ENCODE measurements at regions not wholly inside any gene's neighbourhood (a gene's known extent, or its start where the extent isn't known, plus 50 kb on each side); places are given as distances from the start of the nearest gene placed in this dataset.

GRCh38 chr2:44075541-44075940, 79.8 kb upstream of the LRPPRC start:
- ChIA-PET POLR2A (no interaction called here), CTCF (ENCODE audit: unreplicated experiment) (no interaction called here)
- no peak for DNase-seq (ENCODE audit: low spot score)
- H3K27ac ChIP-seq (ENCODE audit: low read depth, low read length, poor library complexity, severe bottlenecking) = no peak overlapping the region
- H3K4me1 ChIP-seq (ENCODE audit: insufficient read depth, low read length, poor library complexity, severe bottlenecking) = no peaks in the 10 kb centered on the region
- H4K20me1 ChIP-seq (ENCODE audit: insufficient read depth, low read length) = no peaks in the 10 kb centered on the region
- no TSS peak for BruUV-seq (replicated peaks)
- H3K79me2 ChIP-seq (ENCODE audit: insufficient read depth, low read depth, low read length) = no peaks in the 10 kb centered on the region
- TF ChIP-seq EZH2phosphoT487 (IDR thresholded peaks at IDR 0.05; ENCODE audit: borderline replicate concordance, low read depth, low read length) (no peak), CTCF (conservative IDR thresholded peaks at IDR 0.05; ENCODE audit: low read length) (no peak)
- no peaks in the 10 kb centered on the region for H3K36me3 ChIP-seq (ENCODE audit: insufficient read depth, low read length)
- H3K9me2 ChIP-seq (ENCODE audit: insufficient read depth, low read length) = no peaks in the 10 kb centered on the region
- H3K4me2 ChIP-seq (ENCODE audit: low read length) = no peak overlapping the region
- no peak overlapping the region for H2AFZ ChIP-seq (ENCODE audit: low read length)
- H3K9me3 ChIP-seq (ENCODE audit: low read length) = no peaks in the 10 kb centered on the region
- intact Hi-C loops (cut with micrococcal nuclease; ENCODE audit: unreplicated experiment) = no loop called here
- H3K4me3 ChIP-seq (ENCODE audit: low read depth, low read length, poor library complexity, severe bottlenecking) = no peak overlapping the region

- H4K20me1 ChIP-seq (ENCODE audit: insufficient read depth, low read length) = no peaks in the 10 kb centered on the region
- H3K4me1 ChIP-seq (ENCODE audit: insufficient read depth, low read length, poor library complexity, severe bottlenecking) = no peaks in the 10 kb centered on the region
- BruUV-seq (replicated peaks) = no TSS peak
- H3K9me3 ChIP-seq (ENCODE audit: low read length) = no peaks in the 10 kb centered on the region
- DNase-seq (ENCODE audit: low spot score) = no peak
- no peaks in the 10 kb centered on the region for H3K9me2 ChIP-seq (ENCODE audit: insufficient read depth, low read length)
- intact Hi-C loops (cut with micrococcal nuclease; ENCODE audit: unreplicated experiment) = no loop called here
- no peak overlapping the region for H3K27ac ChIP-seq (ENCODE audit: low read depth, low read length, poor library complexity, severe bottlenecking)
- TF ChIP-seq CTCF (conservative IDR thresholded peaks at IDR 0.05; ENCODE audit: low read length) = no peak
- TF ChIP-seq EZH2phosphoT487 (IDR thresholded peaks at IDR 0.05; ENCODE audit: borderline replicate concordance, low read depth, low read length) = no peak
- POLR2A ChIA-PET = interaction anchor here (0.6 kb wide), 1 partner anchor 67 kb away, joined by 4 read pairs; no protein-coding TSS in a partner anchor
- no peak overlapping the region for H2AFZ ChIP-seq (ENCODE audit: low read length)
- H3K4me2 ChIP-seq (ENCODE audit: low read length) = no peak overlapping the region
- H3K4me3 ChIP-seq (ENCODE audit: low read depth, low read length, poor library complexity, severe bottlenecking) = no peak overlapping the region
- CTCF ChIA-PET (ENCODE audit: unreplicated experiment) = no interaction called here
- no peaks in the 10 kb centered on the region for H3K36me3 ChIP-seq (ENCODE audit: insufficient read depth, low read length)
- H3K79me2 ChIP-seq (ENCODE audit: insufficient read depth, low read depth, low read length) = no peaks in the 10 kb centered on the region
Observed at GRCh38 chr2:44077942-44078511, 82.2 kb upstream of the LRPPRC start.

GRCh38 chr2:44079686-44080085, 83.9 kb upstream of the LRPPRC start:
- POLR2A ChIA-PET = interaction anchor here (0.6 kb wide), 1 partner anchor 17 kb away, joined by 4 read pairs; no protein-coding TSS in a partner anchor
- H3K4me1 ChIP-seq (ENCODE audit: insufficient read depth, low read length, poor library complexity, severe bottlenecking) = no peaks in the 10 kb centered on the region
- TF ChIP-seq EZH2phosphoT487 (IDR thresholded peaks at IDR 0.05; ENCODE audit: borderline replicate concordance, low read depth, low read length) (no peak), CTCF (conservative IDR thresholded peaks at IDR 0.05; ENCODE audit: low read length) (no peak)
- H3K4me2 ChIP-seq (ENCODE audit: low read length) = no peak overlapping the region
- H3K9me2 ChIP-seq (ENCODE audit: insufficient read depth, low read length) = no peaks in the 10 kb centered on the region
- H3K27ac ChIP-seq (ENCODE audit: low read depth, low read length, poor library complexity, severe bottlenecking) = no peak overlapping the region
- no peaks in the 10 kb centered on the region for H3K36me3 ChIP-seq (ENCODE audit: insufficient read depth, low read length)
- H3K4me3 ChIP-seq (ENCODE audit: low read depth, low read length, poor library complexity, severe bottlenecking) = no peak overlapping the region
- H4K20me1 ChIP-seq (ENCODE audit: insufficient read depth, low read length) = no peaks in the 10 kb centered on the region
- DNase-seq (ENCODE audit: low spot score) = no peak
- no peaks in the 10 kb centered on the region for H3K9me3 ChIP-seq (ENCODE audit: low read length)
- CTCF ChIA-PET (ENCODE audit: unreplicated experiment) = no interaction called here
- no peaks in the 10 kb centered on the region for H3K79me2 ChIP-seq (ENCODE audit: insufficient read depth, low read depth, low read length)
- intact Hi-C loops (cut with micrococcal nuclease; ENCODE audit: unreplicated experiment) = no loop called here
- no peak overlapping the region for H2AFZ ChIP-seq (ENCODE audit: low read length)
- no TSS peak for BruUV-seq (replicated peaks)

Data from OCI-LY7 (cell line).